ENCODE measurements at regions not wholly inside any gene's neighbourhood (a gene's known extent, or its start where the extent isn't known, plus 50 kb on each side); places are given as distances from the start of the nearest gene placed in this dataset.
"Not testable (repeated sequence)": the region's sequence is repeated elsewhere in the genome, so short reads cannot be mapped to it uniquely, and the experiment has no call there.

GRCh38 chr12:59304077-59304721 is 291.6 kb upstream of the SLC16A7 start:
- H3K27ac ChIP-seq: no peak overlapping the region
- no peak overlapping the region for H3K4me3 ChIP-seq
- H3K4me1 ChIP-seq: no peaks in the 10 kb centered on the region
- H3K27me3 ChIP-seq: no peaks in the 10 kb centered on the region
- H3K36me3 ChIP-seq: no peaks in the 10 kb centered on the region
- DNase-seq: no peak
- TF ChIP-seq CTCF (IDR thresholded peaks at IDR 0.05) (no peak), POLR2A (IDR thresholded peaks at IDR 0.05) (no peak)
- H3K9me3 ChIP-seq: no peaks in the 10 kb centered on the region

- Histone ChIP-seq H3K9me3 (no peaks in the 10 kb centered on the region), H3K36me3 (no peaks in the 10 kb centered on the region), H3K4me1 (no peaks in the 10 kb centered on the region), H3K4me3 (no peak overlapping the region), H3K27ac (no peak overlapping the region), H3K27me3 (no peaks in the 10 kb centered on the region)
- DNase-seq: no peak
- TF ChIP-seq POLR2A (IDR thresholded peaks at IDR 0.05): no peak
- no peak for TF ChIP-seq CTCF (IDR thresholded peaks at IDR 0.05)
Observed at GRCh38 chr12:59298296-59298695, 297.5 kb upstream of the SLC16A7 start.

- H3K27me3 ChIP-seq: no peaks in the 10 kb centered on the region
- no peak for TF ChIP-seq POLR2A (IDR thresholded peaks at IDR 0.05)
- H3K4me3 ChIP-seq: no peak overlapping the region
- DNase-seq: no peak
- H3K36me3 ChIP-seq: no peaks in the 10 kb centered on the region
- no peaks in the 10 kb centered on the region for H3K4me1 ChIP-seq
- H3K9me3 ChIP-seq: no peaks in the 10 kb centered on the region
- H3K27ac ChIP-seq: no peak overlapping the region
Observed at GRCh38 chr12:59294221-59294620, 301.6 kb upstream of the SLC16A7 start.

GRCh38 chr12:59282999-59283398 is 312.8 kb upstream of the SLC16A7 start:
- Histone ChIP-seq H3K9me3 (no peaks in the 10 kb centered on the region), H3K4me3 (no peak overlapping the region), H3K27ac (no peak overlapping the region), H3K36me3 (no peaks in the 10 kb centered on the region), H3K4me1 (no peaks in the 10 kb centered on the region), H3K27me3 (no peaks in the 10 kb centered on the region)
- DNase-seq: no peak
- no peak for TF ChIP-seq POLR2A (IDR thresholded peaks at IDR 0.05)
- TF ChIP-seq CTCF (IDR thresholded peaks at IDR 0.05): no peak

- DNase-seq, H3K4me1 ChIP-seq, H3K9me3 ChIP-seq, H3K4me3 ChIP-seq, H3K36me3 ChIP-seq, H3K27me3 ChIP-seq, H3K27ac ChIP-seq: not testable (repeated sequence)
Observed at GRCh38 chr12:59273561-59273960, 322.3 kb upstream of the SLC16A7 start.

GRCh38 chr12:59268295-59268809 is 327.5 kb upstream of the SLC16A7 start:
- TF ChIP-seq CTCF (IDR thresholded peaks at IDR 0.05) (no peak), POLR2A (IDR thresholded peaks at IDR 0.05) (no peak)
- Histone ChIP-seq H3K9me3 (no peaks in the 10 kb centered on the region), H3K4me3 (no peak overlapping the region), H3K36me3 (no peaks in the 10 kb centered on the region), H3K27ac (no peak overlapping the region), H3K4me1 (no peaks in the 10 kb centered on the region), H3K27me3 (no peaks in the 10 kb centered on the region)
- no peak for DNase-seq

GRCh38 chr12:59260202-59260601 is 335.6 kb upstream of the SLC16A7 start:
- Histone ChIP-seq H3K27ac (no peak overlapping the region), H3K4me3 (no peak overlapping the region), H3K36me3 (no peaks in the 10 kb centered on the region), H3K27me3 (no peaks in the 10 kb centered on the region), H3K9me3 (no peaks in the 10 kb centered on the region), H3K4me1 (no peaks in the 10 kb centered on the region)
- no peak for TF ChIP-seq POLR2A (IDR thresholded peaks at IDR 0.05)
- no peak for TF ChIP-seq CTCF (IDR thresholded peaks at IDR 0.05)
- DNase-seq: no peak

All from Peyer's patch (tissue), 4 donors.